HepG2 (cell line): ENCODE measurements at regions not wholly inside any gene's neighbourhood (a gene's known extent, or its start where the extent isn't known, plus 50 kb on each side); places are given as distances from the start of the nearest gene placed in this dataset.

Source experiments
- ATAC-seq: fragments of 200-7000 bp; cut with Tn5 transposase; 3 replicates; pipeline ENCODE4 v1.9.1; 2020; ENCODE audit warnings: mild to moderate bottlenecking, moderate library complexity
- BruUV-seq: library from RNA; stranded (reverse); fragments of 400-500 nt; replicated peaks from 2 replicates; lab custom pipeline; 2021; lab: Mats Ljungman, UMichigan
- CTCF ChIA-PET: fragments of 300-600 bp; formaldehyde crosslinking; extraction: SDS; loops from one replicate; lab custom pipeline; 2021; ENCODE audit warnings: low total read pairs, inconsistent platforms, low intra/inter-chr PET ratio; lab: Yijun Ruan, JAX
- POLR2A ChIA-PET: fragments of 350-600 bp; sonication (Branson Sonifier 250); formaldehyde crosslinking; loops from one replicate; lab custom pipeline; 2020; ENCODE audit warnings: antibody characterized with exemption, inconsistent platforms; lab: Yijun Ruan, JAX
- DNase-seq: peaks from one replicate; pipeline ENCODE4 v3.0.0-alpha.2; 2015; ENCODE audit warnings: low spot score
- FAIRE-seq: peaks from 3 replicates; lab custom pipeline; 2011; peaks lifted over from hg19 to GRCh38; lab: Jason Lieb, UNC
- H2AFZ ChIP-seq: one replicate; pipeline ENCODE4 v1.6.1; 2011; ENCODE audit warnings: low read length, inconsistent platforms
- H3K27ac ChIP-seq: fragments of 300-600 bp; 3 replicates; pipeline ENCODE4 v1.8.0; 2011; ENCODE audit warnings: mixed run types, mild to moderate bottlenecking, mixed read lengths, low read length, inconsistent platforms; ENCODE audit not compliant: insufficient read depth; ENCODE audit errors: extremely low read length
- H3K27me3 ChIP-seq, 2 experiments: fragments of 200-600 bp in 1 of 2; 2 replicates in 1 of 2; 3 replicates in 1 of 2; pipeline versions ENCODE4 v1.6.0 to v1.8.0; 2011; ENCODE audit warnings: low read length in 2 of 2, mild to moderate bottlenecking in 2 of 2, moderate library complexity in 2 of 2, inconsistent platforms in 1 of 2; ENCODE audit not compliant: insufficient read depth in 2 of 2, control insufficient read depth in 1 of 2
- H3K36me3 ChIP-seq, 2 experiments: fragments of 200-600 bp in 1 of 2; replicated peaks in 1 of 2; 2 replicates in 1 of 2; 3 replicates in 1 of 2; pipeline versions ENCODE4 v1.5.1 to v1.8.0; 2011; ENCODE audit warnings: low read length in 2 of 2, inconsistent platforms in 1 of 2; ENCODE audit not compliant: insufficient read depth in 2 of 2, control insufficient read depth in 1 of 2
- H3K4me1 ChIP-seq: 2 replicates; pipeline ENCODE4 v1.5.1; 2012; ENCODE audit warnings: low read length, inconsistent platforms; ENCODE audit not compliant: insufficient read depth
- H3K4me2 ChIP-seq: 2 replicates; pipeline ENCODE4 v1.6.0; 2011; ENCODE audit warnings: low read depth, low read length, inconsistent platforms
- H3K4me3 ChIP-seq, 3 experiments: fragments of 200-600 bp in 1 of 3; sonication (generic), shearing (Covaris generic) in 1 of 3; replicated peaks in 1 of 3; 2 replicates each; pipeline ENCODE4 v1.5.1; 2011 to 2016; ENCODE audit warnings: low read length in 3 of 3, inconsistent platforms in 2 of 3, low read depth in 2 of 3, mild to moderate bottlenecking in 2 of 3, control low read depth in 1 of 3, mixed read lengths in 1 of 3; ENCODE audit not compliant: insufficient read depth in 1 of 3
- H3K79me2 ChIP-seq: one replicate; pipeline ENCODE4 v1.6.1; 2011; ENCODE audit warnings: low read length, inconsistent platforms; ENCODE audit not compliant: insufficient read depth
- H3K9ac ChIP-seq: 2 replicates; pipeline ENCODE4 v1.6.0; 2011; ENCODE audit warnings: mild to moderate bottlenecking, low read depth, low read length, inconsistent platforms; ENCODE audit not compliant: insufficient read depth
- H3K9me3 ChIP-seq: 2 replicates; pipeline ENCODE4 v1.5.1; 2012; ENCODE audit warnings: mild to moderate bottlenecking, low read length
- H4K20me1 ChIP-seq: 2 replicates; pipeline ENCODE4 v1.6.0; 2011; ENCODE audit warnings: inconsistent platforms, mild to moderate bottlenecking, low read length, moderate library complexity; ENCODE audit not compliant: insufficient read depth
- ATF6 ChIP-seq: sonication (generic); formaldehyde crosslinking; conservative IDR thresholded peaks from 2 replicates; pipeline ENCODE4 v1.4.0; 2020; ENCODE audit warnings: missing genetic modification reagents
- PPARG ChIP-seq: conservative IDR thresholded peaks from 2 replicates; pipeline ENCODE4 v1.6.1; 2016; ENCODE audit warnings: missing biosample characterization, missing genetic modification reagents
- RARG ChIP-seq: sonication (generic); formaldehyde crosslinking; IDR thresholded peaks from 2 replicates; pipeline ENCODE4 v1.4.0; 2020; ENCODE audit warnings: low read depth, mild to moderate bottlenecking, missing genetic modification reagents
- SMAD9 ChIP-seq: sonication (generic); formaldehyde crosslinking; IDR thresholded peaks from 2 replicates; pipeline ENCODE4 v1.5.1; 2020; ENCODE audit warnings: mild to moderate bottlenecking, missing genetic modification reagents
- ZNF317 ChIP-seq: sonication (generic); formaldehyde crosslinking; IDR thresholded peaks from 2 replicates; pipeline ENCODE4 v1.5.0; 2020; ENCODE audit warnings: mild to moderate bottlenecking, missing genetic modification reagents
- ZNF512B ChIP-seq: sonication (generic); formaldehyde crosslinking; IDR thresholded peaks from 2 replicates; pipeline ENCODE4 v1.5.1; 2020; ENCODE audit warnings: missing genetic modification reagents, mild to moderate bottlenecking, borderline replicate concordance
- ZNF761 ChIP-seq: sonication (generic); formaldehyde crosslinking; conservative IDR thresholded peaks from 2 replicates; pipeline ENCODE4 v1.4.0; 2020; ENCODE audit warnings: mild to moderate bottlenecking, missing genetic modification reagents
- WGBS: methylation state at CpG from one replicate; pipeline ENCODE4 v1.1.6; 2017; ENCODE audit warnings: low lambda C conversion rate; 5-methylcytosine and 5-hydroxymethylcytosine counted together
- in situ Hi-C: cut with HindIII; loops from 2 replicates; pipeline ENCODE4 v1.10.0; 2017; ENCODE audit warnings: low pct_unique_long_range_greater_than_20kb; ENCODE audit not compliant: extremely low pct_ligation_motif_present
- intact Hi-C: fragments of 100-400 bp; cut with micrococcal nuclease; formaldehyde crosslinking; loops from one replicate; pipeline ENCODE4 v1.10.0; 2022; ENCODE audit not compliant: unreplicated experiment
- TF ChIP-seq, protein P1 (sequence below): sonication (generic); formaldehyde crosslinking; IDR thresholded peaks from 2 replicates; pipeline ENCODE4 v1.8.0; 2022; ENCODE audit warnings: missing genetic modification reagents, mild to moderate bottlenecking, inconsistent platforms, borderline replicate concordance

- no peak for TF ChIP-seq ATF6
- TF ChIP-seq PPARG (CRISPR knock-in tag) = no peak
- TF ChIP-seq, protein P1, sequence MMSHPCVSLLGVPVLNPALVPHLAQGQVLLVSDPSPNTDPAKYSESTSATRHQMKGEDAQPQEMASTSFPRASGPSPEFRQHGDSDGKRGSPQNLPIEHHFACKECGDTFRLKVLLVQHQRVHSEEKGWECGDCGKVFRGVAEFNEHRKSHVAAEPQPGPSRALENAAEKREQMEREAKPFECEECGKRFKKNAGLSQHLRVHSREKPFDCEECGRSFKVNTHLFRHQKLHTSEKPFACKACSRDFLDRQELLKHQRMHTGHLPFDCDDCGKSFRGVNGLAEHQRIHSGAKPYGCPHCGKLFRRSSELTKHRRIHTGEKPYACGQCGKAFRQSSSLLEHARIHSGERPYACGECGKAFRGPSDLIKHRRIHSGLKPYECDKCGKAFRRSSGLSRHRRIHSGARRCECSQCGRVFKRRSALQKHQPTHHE (CRISPR knock-in tag) = no peak
- no peak for TF ChIP-seq RARG
- TF ChIP-seq, all 625 proteins: peak for 0
Measured at GRCh38 chr20:19110285-19110684, 102.2 kb upstream of the SLC24A3 start (continued).

DNA sequence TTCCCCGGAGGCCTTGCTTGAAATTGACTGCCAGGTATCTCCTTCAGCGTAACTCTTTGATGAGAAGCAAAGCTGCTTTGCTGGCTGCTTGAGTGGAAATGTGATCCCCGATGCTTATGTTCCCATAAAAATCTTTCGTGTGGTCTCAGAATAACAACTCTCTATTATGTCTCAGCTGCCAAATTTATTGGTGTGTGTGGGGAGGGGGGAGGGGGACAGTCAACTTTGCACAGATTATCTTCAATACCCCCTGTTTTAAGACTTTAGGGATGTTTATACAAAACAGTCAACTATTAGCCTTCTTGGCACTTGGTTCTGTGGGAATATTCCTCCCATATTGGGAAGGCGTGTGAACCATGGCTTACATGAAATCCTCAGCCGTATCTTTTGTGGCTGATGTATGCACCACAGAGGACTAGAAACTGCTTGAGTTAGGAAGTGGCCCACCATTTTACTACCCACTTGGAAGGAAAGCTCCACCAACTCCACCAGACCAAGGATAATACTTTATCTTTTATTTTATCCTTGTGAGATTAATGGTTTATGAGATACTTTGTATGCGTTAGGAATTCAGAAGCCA is 101.5 kb upstream of the SLC24A3 start:
- Histone ChIP-seq H3K79me2 (no peaks in the 10 kb centered on the region), H3K27me3 (no peaks in the 10 kb centered on the region), H3K36me3 (no peaks in the 10 kb centered on the region), H3K4me3 (no peak overlapping the region), H3K4me2 (no peak overlapping the region), H2AFZ (no peak overlapping the region), H3K4me1 (no peaks in the 10 kb centered on the region), H3K9me3 (no peaks in the 10 kb centered on the region), H3K27ac (no peak overlapping the region), H3K9ac (no peak overlapping the region), H4K20me1 (no peaks in the 10 kb centered on the region)
- intact Hi-C loops = no loop called here
- in situ Hi-C loops = loop anchor here (10.0 kb wide), 1 partner anchor 56 kb away; no protein-coding TSS in a partner anchor
- 30% methylated on average over 7 of the region's 7 CpGs for WGBS
- ATAC-seq (no peak), FAIRE-seq (no peak), DNase-seq (no peak)
- ChIA-PET POLR2A (no interaction called here), CTCF (no interaction called here)
- TF ChIP-seq ZNF761 (CRISPR knock-in tag) (no peak), SMAD9 (no peak), ZNF317 (CRISPR knock-in tag) (no peak), ZNF512B (CRISPR knock-in tag) (no peak)
- BruUV-seq = no TSS peak
